IPS-11a (cell line): ENCODE measurements at regions not wholly inside any gene's neighbourhood (a gene's known extent, or its start where the extent isn't known, plus 50 kb on each side); places are given as distances from the start of the nearest gene placed in this dataset.

Source experiments
- H3K4me3 ChIP-seq: one replicate; pipeline ENCODE4 v1.5.1; 2013; ENCODE audit warnings: low read depth, low read length, control low read depth

DNA sequence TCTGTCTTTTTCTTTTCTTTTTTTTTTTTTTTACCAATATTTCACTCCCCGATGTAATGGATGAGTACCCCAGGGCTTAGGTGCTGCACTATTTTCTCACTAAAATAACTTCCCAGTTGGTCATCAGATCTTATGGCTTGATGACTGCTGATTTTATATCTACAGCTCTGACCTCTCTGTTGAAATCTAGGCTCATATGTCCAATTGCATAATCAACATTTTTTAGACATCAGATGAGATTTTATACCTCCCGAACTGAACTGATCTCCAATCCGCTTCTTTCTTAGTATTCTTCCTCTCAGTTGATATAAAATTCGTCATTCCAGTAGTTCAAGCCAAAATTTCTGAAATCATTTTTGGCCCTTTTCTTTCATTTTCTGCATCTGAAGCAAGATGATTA, 1236.5 kb downstream of the SLC16A7 start:
- H3K4me3 ChIP-seq = no peak overlapping the region

DNA sequence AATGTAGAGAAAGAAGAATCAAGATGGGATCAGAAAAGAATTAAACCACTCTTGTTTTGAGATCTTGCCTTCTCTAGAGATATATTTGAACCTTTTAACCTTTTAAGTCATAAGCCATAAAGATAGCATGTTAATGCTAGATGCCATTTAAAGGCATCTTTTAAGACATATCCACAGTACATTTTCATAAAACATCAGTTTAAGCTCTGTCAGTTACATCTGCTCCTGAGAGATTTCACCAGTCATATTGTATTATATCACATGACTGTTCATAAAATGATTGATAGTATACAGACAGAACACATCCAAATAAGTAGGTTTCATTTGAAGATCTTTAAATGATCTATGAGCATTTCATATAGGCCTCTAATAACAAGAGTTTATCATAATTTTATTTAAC, 1238.5 kb downstream of the SLC16A7 start:
- H3K4me3 ChIP-seq = no peak overlapping the region

DNA sequence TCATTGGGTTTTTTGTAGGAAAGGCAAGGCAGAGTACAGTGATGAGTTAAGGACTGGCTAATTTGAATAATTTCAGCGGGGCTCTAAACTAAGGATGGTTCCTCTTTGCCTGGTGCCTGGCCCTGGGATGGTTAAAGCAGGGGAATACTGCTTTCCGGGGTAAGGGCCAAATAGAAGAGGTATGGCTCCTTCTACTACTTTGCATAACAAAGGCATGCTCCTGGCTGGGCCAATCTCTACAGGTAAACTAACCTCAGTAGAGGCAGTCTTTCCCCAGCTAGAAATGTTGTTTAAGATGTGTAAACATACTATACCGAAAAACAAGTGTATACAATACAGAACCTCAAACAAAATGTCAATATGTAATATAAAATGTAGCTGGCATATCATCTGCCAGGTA, 1239.0 kb downstream of the SLC16A7 start:
- no peak overlapping the region for H3K4me3 ChIP-seq

DNA sequence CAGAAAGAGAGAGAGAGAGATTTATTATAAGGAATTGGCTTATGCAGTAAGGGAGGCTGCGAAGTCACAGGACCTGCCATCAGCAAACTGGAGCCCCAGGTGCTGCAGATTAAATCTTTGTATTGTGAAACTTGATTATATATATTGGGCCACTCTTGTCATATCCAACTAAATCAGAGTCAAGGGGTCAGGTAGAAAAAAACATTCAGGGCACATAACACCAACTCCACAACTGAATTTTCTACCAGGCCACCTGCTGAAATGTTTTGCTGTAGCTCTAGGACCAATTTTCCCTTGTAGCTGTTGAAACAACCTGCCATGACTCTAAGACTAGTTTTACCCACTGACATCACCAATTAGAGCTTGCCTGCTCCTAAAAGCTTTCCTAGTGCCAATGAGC, 1240.8 kb downstream of the SLC16A7 start:
- no peak overlapping the region for H3K4me3 ChIP-seq

DNA sequence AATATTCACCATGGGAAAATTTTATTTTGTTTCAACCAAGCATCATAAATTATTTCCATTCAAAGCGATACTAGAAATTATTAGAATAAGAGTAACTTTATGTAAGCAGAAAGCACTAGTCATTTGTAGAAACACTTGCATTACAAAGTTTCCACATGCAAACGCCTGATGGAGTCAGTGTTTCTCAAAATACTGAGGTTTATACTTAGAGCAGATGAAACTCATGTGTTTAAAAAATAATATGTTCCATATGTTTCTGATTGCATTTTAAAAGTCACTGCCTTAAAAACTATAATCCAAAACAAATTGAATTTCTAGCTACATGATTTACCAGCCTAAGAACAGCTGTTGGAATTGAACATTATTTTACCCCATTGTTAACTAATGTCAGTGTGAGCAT, 1246.4 kb downstream of the SLC16A7 start:
- H3K4me3 ChIP-seq = no peak overlapping the region

DNA sequence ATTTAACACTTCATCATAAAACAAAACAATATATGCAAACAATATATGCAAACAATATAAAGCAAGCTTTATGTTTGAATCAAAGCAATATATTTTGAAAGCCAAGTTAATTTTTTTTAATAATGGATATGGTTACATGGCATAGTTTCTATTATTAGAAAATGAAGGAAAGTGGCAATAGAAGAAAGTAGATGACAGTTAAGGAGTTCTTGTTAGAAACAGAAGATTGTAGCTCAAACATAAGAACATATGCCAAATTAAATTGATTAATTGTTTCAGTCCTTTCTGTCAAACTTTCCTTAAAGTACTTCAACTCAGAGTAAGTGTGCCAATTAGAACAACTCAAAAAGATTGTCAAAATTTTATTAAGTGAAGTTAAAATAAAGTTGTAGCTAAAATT, 1248.3 kb downstream of the SLC16A7 start:
- no peak overlapping the region for H3K4me3 ChIP-seq

DNA sequence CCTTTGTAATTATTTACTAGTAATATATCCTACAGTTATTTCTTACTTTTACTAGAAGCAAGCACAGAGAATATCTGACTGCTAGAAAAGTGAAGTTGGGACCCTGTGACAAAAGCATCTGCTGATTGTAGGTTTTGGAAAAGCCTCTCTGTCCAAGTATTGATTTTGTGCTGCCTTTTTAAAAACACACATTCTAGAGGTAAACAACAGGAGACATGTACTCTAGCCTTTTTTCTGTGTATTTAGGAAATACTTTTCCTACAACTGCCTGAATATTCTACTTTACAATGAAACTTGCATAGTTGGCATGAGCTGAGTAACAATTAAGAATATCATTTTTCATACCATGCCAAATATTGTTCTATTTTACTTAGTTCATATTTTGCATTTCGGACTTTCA, 1249.0 kb downstream of the SLC16A7 start:
- no peak overlapping the region for H3K4me3 ChIP-seq

DNA sequence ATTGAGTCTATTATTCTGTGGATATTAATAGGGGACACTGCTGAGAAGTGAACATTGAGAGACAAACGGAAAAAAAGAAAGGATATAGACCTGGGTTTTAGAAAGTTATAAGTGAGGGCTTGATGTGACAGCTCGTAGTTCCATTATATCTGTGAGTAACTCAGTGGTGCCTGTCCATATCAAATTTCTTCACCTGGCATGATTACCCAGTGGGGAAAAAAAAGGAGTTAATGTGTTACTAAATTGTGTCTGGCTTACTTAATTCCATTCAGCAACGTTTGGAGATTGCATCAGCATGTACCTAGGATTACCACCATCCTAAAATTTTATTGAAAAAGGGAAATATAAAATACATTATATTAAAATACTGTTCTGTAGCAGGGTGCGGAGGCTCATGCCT, 1249.9 kb downstream of the SLC16A7 start:
- H3K4me3 ChIP-seq = no peak overlapping the region

DNA sequence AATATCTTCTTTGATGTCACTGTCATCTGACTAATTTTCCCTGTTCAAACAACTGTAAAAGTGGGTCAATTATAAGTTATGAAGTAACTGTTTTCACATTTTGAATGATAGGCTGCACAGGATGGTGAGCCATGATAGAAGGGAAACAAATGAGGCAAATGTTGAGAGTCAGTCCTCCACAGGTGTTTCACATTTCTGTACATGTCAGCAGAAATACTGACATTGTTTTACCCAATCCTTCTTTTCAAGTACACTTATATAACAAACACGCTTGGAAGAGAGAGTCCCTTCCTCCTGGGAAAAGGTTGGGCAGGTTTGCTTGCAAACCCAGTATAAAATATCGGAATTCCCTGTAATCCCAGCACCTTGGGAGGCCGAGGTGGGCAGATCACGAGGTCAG, 1251.5 kb downstream of the SLC16A7 start:
- H3K4me3 ChIP-seq = no peak overlapping the region

DNA sequence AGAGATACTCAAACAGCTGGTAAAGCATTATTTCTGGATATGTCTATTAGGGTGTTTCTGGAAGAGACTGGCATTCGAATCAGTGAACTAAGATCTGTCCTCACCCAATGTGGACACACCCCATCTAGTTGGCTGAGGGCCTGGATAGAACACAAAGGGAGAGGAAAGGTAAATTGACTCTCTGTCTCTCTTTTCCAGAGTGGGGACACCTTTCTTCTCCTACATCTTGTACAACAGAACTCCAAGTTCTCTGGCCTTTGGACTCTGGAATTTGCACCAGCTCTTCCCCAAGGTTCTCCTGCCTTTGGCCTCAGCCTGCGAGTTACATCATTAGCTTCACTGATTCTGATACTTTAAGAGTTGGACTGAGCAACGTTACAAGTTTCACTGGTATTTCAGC, 1253.9 kb downstream of the SLC16A7 start:
- H3K4me3 ChIP-seq = no peak overlapping the region

DNA sequence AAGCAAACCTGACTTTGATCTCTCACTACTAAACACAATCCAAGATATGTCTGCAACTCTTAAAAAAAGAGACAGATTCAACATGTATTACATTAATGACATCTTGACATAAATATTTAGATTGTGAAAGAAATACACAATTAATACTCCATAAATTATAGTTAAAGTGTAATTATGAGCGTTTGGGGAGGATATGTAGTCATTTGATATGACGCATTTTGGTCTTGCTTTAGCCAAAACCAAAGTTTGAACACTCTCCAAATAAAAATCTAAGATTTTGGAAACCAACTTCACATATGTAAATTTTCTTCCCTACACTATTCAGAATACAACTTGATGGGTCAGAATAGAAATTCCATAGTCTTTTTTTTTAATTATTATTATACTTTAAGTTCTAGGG, 1257.6 kb downstream of the SLC16A7 start:
- H3K4me3 ChIP-seq = no peak overlapping the region

DNA sequence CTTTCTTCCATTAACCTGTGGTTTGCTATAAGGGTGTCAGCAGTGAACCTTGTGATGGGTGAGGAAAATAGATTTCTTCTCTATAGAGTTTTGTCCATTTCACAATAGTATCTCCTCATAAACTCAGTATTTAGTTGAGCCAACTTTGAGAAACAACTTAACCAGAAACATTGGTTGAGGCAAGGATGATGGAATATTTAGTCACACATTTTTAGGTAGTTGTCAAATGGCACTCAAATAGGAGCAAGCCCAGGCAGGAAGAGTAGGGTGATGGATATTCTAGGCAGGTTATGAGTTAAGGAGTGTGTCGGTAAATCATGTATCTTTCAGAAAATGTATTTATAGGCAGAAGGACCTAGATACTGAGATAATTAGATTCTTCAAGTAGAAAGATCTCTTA, 1267.6 kb downstream of the SLC16A7 start:
- H3K4me3 ChIP-seq = no peak overlapping the region

DNA sequence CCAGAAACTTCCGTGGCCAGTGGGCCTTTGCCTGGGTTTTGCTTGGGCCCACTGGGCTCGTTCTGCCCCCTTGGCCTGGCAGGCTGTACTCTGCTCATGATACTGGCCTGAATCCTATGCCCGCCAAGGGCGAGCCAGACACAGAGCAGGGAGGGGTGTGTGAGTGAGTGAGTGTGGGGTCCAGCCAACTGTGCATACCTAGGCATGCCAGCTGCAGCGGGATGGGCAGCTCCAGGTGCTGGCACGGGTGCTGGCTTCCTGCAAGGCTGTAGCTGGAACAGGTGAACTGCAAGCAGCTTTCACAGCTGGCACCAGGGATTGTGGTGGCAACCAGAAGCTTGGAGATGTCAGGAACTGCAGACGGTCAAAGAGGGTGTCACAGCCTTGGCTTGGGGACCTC, 1276.4 kb downstream of the SLC16A7 start:
- no peak overlapping the region for H3K4me3 ChIP-seq

DNA sequence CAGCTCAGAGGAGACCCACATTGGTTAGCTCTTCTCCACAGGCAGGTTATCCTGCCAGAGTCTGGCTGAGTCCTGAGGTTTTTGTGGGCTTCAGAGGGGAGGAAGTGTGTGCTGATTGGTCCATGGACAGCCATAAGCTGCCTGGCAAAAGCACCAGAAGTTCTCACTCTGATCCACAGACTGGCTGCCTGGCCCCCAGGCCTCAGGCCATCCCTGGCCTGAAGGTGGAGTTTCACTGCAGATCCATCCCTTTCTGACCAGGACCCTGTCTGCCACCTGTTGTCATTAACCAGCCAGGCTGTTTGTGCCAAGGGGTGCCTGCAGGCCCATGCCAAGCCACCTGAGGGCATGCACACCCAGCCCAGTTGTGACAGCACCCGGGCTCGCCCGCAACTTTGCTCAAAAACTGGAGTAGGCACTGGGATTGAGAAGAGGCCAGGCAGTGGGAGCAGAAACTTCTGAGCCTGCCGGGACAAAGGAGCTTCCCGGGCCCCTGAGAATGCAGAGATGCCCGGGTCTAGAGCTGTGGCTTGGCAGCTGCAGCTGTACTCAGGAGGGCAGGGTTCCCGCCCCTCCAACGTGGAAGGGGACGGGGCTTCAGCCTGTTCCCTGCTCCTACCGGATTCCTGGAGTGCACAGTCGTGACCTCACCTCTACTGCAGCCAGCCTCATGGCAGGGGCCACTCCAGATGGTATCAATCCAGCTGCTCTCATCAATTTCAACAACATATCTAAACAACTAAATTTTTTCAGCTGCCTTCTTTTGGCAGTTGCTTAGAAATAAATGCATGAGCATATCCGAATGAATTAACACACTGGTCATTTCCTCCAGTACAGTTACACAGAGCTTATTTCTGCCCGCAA, 1277.3 kb downstream of the SLC16A7 start:
- H3K4me3 ChIP-seq = no peak overlapping the region

DNA sequence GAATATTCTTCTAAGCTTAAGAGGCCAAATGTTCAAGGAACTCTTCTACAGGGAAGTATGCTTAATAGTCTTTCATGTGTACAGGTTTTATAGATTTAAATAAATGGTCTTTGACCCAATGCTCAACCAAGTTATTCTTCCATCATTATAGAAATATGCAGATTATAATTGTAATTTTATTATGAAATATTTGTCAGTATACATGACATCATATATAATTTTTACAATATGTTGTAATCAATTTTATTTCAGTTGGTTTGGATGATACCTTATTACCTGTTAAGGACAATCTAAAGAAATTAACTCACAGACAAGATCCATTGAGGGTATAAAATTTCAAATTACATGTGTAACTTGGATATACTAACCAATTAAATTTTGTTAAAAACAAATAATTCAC, 1278.3 kb downstream of the SLC16A7 start:
- H3K4me3 ChIP-seq = no peak overlapping the region

DNA sequence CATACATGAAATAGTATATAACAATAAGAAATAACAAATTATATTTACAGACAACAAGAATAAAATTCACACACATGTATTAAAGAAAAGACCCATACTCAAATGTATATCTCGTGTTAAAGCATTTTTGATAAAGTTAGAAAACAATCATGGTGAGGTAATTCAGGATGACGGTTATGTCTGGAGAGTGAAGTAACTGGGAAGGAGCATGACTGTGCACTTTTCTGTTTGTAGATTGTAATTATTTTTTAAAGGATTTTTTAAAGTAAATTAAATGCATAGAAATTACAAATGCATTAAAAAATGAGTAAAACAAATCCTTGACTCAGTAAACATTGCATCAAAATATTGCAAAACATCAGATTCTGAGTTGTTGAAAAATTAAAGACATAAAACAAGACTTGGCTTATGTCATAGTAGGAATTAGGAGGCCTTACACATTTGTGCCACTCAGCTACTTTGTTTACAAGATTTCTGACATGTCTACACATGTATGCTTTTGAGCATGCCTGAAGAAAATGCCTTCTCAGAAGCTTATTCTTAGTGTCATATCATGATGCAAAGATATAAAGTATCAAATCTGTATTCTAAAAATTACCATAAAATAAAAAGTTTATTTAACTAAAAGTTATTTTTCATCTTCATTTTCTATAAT, 1325.1 kb downstream of the SLC16A7 start:
- H3K4me3 ChIP-seq = no peak overlapping the region

DNA sequence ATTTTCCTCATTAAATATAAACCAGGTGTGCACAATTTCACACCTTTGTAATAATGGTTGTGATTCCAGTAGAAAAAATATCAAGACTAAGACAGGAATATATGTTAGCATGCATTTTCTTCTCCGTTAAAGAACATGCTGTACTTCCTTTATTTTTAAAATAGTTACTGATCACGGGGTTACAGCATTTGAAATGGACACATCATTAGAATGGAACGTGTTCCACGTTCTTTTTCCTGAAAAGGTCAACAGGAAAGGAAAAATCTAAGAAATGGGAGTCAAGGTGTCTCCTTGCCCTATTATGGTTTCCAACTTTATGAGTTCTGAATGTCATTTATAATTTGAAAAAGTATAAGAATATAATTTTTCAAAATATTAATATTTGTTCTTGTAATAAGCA, 1325.7 kb downstream of the SLC16A7 start:
- H3K4me3 ChIP-seq = no peak overlapping the region

DNA sequence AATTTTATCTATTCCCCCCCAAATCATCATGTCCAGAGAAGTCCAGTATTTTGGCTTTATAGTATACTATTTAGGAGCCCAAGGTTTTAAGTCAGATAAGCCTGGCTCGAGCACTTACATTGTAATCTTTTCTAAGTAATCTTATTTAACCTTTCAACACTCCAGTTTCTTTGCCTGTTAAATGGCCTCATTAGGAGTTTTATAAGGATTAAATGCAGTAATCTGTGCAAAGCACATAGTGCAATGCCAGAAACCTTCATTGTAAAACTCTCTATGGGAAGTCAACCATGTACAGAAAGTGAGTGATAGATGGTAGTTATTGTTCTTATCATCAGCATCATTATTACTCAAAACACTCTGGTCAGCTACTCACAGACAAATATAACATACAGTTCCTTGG, 1330.4 kb downstream of the SLC16A7 start:
- H3K4me3 ChIP-seq = no peak overlapping the region

DNA sequence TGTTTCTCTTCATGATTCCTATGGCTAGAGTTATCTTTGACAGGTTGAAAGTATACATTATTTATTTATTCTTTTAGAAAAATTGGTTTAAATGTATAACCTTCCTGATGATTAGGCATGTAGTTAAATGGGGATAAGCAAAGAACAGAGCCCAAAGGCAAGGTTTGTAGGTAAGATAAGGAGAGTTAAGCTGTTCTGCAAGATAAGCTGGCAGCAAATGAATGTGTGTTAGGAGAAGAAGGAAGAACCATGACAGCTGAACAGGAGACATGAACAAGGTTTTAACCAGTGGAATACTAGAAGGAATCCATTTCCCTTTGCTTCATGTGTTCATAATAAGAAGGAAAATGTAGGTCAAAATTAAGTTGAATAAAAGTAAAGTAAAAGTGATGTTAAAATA, 1330.1 kb upstream of the USP15 start:
- no peak overlapping the region for H3K4me3 ChIP-seq

DNA sequence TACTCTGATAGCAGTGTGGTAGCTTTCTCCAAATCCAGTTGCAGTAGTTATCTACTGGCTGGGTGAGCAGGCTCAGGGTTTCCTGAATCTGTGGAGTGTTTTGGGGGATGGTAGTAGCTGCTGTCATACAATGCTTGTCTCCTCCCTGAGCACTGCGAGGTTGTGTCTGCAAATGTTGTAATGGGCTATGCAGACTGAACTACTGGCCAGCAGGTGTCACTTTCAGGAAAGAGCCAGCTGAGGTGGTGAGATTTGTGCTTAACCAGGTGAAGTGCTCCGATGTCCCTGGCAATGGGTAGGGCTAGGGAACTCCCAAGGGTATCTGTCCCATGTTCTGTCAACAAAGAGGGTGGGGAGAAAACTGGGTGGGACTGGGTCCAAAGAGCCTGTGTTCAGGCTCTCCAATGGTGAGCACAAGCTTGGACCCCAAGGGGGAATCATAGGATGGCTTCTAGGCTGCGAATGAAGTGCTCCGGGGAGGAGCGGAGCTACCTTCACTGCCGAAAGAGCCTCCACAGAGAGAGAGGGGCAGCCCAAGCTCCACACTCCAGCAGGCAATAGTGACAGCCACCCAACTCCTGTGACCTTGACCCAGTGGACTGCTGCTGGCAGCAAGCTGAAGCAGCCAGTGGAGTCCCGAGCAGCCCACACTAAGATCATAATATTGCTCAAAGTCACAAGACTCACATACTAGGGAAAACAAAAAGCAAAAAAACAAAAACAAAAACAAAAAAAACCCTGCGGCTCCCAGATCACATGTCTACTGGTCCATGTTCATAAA, 1324.0 kb upstream of the USP15 start:
- no peak overlapping the region for H3K4me3 ChIP-seq

DNA sequence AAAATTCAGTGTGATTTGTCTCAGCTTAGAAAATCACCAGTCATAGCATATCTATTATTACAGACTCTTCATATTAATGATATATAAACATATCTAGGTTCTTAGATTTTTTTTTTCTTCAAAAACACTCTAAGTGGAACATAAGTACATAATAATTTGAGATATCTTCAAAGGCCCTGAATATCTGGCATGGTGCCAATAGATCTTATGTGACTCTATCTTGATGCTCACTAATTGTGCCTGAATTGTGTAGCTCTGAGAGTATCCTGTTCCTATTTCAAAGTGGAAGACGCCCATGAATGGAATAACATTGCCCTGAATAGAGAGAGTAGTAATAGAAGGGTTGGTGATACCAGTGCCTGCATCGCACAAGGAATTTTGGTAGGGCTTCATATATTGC, 1312.7 kb upstream of the USP15 start:
- H3K4me3 ChIP-seq = no peak overlapping the region

DNA sequence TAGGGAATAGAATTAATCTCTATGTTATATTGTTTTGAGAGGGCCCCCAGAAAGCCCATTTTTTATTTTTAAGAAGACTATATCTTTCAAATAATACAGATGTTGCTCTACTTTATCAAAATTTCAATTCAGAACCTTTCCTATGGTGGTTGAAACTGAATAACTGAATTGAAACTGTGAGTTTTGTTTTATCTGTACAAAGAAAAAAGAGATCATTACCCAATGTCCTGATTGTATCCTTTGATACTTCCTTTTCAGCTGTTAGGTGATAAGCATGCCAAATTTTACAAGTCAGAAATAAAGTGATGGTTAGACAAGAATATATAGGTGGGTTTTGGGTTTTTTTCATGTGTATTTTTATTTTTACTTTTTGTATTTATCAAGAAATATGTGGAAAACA, 1293.1 kb upstream of the USP15 start:
- H3K4me3 ChIP-seq = no peak overlapping the region
